Trophoblast cell (in vitro differentiated cells and primary cell): ENCODE measurements at regions not wholly inside any gene's neighbourhood (a gene's known extent, or its start where the extent isn't known, plus 50 kb on each side); places are given as distances from the start of the nearest gene placed in this dataset.

Experiments used
- DNase-seq, 2 donors: peaks; one replicate each; pipeline ENCODE4 v3.0.0-alpha.2; 2016
- H2AFZ ChIP-seq: 2 replicates; pipeline ENCODE4 v1.6.1; 2013; ENCODE audit warnings: low read length, moderate library complexity, mild to moderate bottlenecking; ENCODE audit not compliant: insufficient read depth, poor library complexity
- H2AK5ac ChIP-seq: 2 replicates; pipeline ENCODE4 v1.6.1; 2013; ENCODE audit warnings: mild to moderate bottlenecking, low read length
- H2BK120ac ChIP-seq: 2 replicates; pipeline ENCODE4 v1.6.1; 2013; ENCODE audit warnings: low read length, mild to moderate bottlenecking, moderate library complexity; ENCODE audit not compliant: insufficient read depth, poor library complexity
- H2BK12ac ChIP-seq: 2 replicates; pipeline ENCODE4 v1.6.1; 2013; ENCODE audit warnings: mild to moderate bottlenecking, low read length, moderate library complexity
- H2BK5ac ChIP-seq: 2 replicates; pipeline ENCODE4 v1.6.1; 2013; ENCODE audit warnings: low read length, low read depth, moderate library complexity, mild to moderate bottlenecking; ENCODE audit not compliant: poor library complexity
- H3K14ac ChIP-seq: 2 replicates; pipeline ENCODE4 v1.6.1; 2013; ENCODE audit warnings: mild to moderate bottlenecking, low read length
- H3K18ac ChIP-seq: 2 replicates; pipeline ENCODE4 v1.6.1; 2013; ENCODE audit warnings: mild to moderate bottlenecking, low read length
- H3K23ac ChIP-seq: 2 replicates; pipeline ENCODE4 v1.6.1; 2013; ENCODE audit warnings: low read length
- H3K27ac ChIP-seq: 2 replicates; pipeline ENCODE4 v1.5.1; 2013; ENCODE audit warnings: low read depth, mild to moderate bottlenecking, inconsistent platforms, low read length, moderate library complexity
- H3K27me3 ChIP-seq: 2 replicates; pipeline ENCODE4 v1.6.1; 2013; ENCODE audit warnings: inconsistent platforms, mild to moderate bottlenecking, low read length, moderate library complexity; ENCODE audit not compliant: insufficient read depth
- H3K36me3 ChIP-seq, 2 experiments: 1 replicate in 1 of 2; 2 replicates in 1 of 2; pipeline ENCODE4 v1.6.1; 2013; ENCODE audit warnings: low read length in 2 of 2, mild to moderate bottlenecking in 2 of 2, moderate library complexity in 1 of 2; ENCODE audit not compliant: insufficient read depth in 2 of 2, control insufficient read depth in 1 of 2
- H3K4ac ChIP-seq: 2 replicates; pipeline ENCODE4 v1.6.1; 2013; ENCODE audit warnings: low read depth, mild to moderate bottlenecking, low read length, moderate library complexity
- H3K4me1 ChIP-seq, 2 experiments: 1 replicate in 1 of 2; 2 replicates in 1 of 2; pipeline ENCODE4 v1.6.1; 2013; ENCODE audit warnings: low read length in 2 of 2, mild to moderate bottlenecking in 2 of 2, moderate library complexity in 1 of 2; ENCODE audit not compliant: insufficient read depth in 2 of 2, control insufficient read depth in 1 of 2
- H3K4me2 ChIP-seq: 2 replicates; pipeline ENCODE4 v1.6.1; 2013; ENCODE audit warnings: inconsistent platforms, mild to moderate bottlenecking, low read length, moderate library complexity
- H3K4me3 ChIP-seq: 2 replicates; pipeline ENCODE4 v1.5.1; 2013; ENCODE audit warnings: mild to moderate bottlenecking, low read depth, low read length, inconsistent platforms
- H3K79me1 ChIP-seq: one replicate; pipeline ENCODE4 v1.6.1; 2013; ENCODE audit warnings: low read length
- H3K79me2 ChIP-seq: 2 replicates; pipeline ENCODE4 v1.6.1; 2013; ENCODE audit warnings: low read length, mild to moderate bottlenecking; ENCODE audit not compliant: control insufficient read depth, insufficient read depth, poor library complexity
- H3K9ac ChIP-seq: 2 replicates; pipeline ENCODE4 v1.6.1; 2013; ENCODE audit warnings: mild to moderate bottlenecking, low read length
- H3K9me3 ChIP-seq: 2 replicates; pipeline ENCODE4 v1.6.1; 2013; ENCODE audit warnings: low read depth, mild to moderate bottlenecking, control low read depth, inconsistent platforms, low read length; ENCODE audit not compliant: insufficient read depth
- H4K12ac ChIP-seq: 2 replicates; pipeline ENCODE4 v1.6.1; 2013; ENCODE audit warnings: low read depth, mild to moderate bottlenecking, low read length, moderate library complexity
- H4K8ac ChIP-seq: 2 replicates; pipeline ENCODE4 v1.6.1; 2013; ENCODE audit warnings: low read depth, mild to moderate bottlenecking, low read length, moderate library complexity
- H4K91ac ChIP-seq: one replicate; pipeline ENCODE4 v1.6.1; 2013; ENCODE audit warnings: low read depth, mild to moderate bottlenecking, low read length, moderate library complexity
- WGBS: extraction: QIAGEN DNeasy Blood & Tissue Kit; methylation state at CpG from one replicate; pipeline ENCODE4 v1.1.7; 2013; ENCODE audit warnings: missing lambda C conversion rate; ENCODE audit not compliant: insufficient read length, insufficient coverage; ENCODE audit errors: extremely low coverage; 5-methylcytosine and 5-hydroxymethylcytosine counted together

DNA sequence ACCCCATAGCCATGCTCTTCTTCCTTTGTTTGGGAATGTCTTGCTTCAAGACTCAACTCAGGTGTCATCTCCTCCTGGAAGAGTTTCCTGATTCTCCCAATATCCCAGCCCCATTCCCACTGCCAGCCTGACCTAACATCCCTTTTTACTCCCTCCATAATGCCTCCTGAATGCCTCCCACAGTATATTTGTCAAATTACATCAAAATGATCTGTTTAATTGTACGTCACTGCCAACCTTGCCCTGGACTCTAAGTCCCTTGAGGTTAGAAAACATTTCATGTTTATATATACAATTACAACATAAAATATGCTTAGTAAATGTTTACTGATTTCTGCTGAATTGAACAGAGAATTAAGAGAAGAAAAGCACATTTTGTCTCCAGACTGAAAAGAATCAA lies 301.6 kb upstream of the PDE4D start:
- H4K12ac ChIP-seq: no peak overlapping the region
- H3K14ac ChIP-seq: no peak overlapping the region
- H2AK5ac ChIP-seq: no peak overlapping the region
- DNase-seq: no peak
- H3K4me2 ChIP-seq: no peak overlapping the region
- H2AFZ ChIP-seq: no peak overlapping the region
- no peaks in the 10 kb centered on the region for H3K4me1 ChIP-seq
- no peak overlapping the region for H3K4ac ChIP-seq
- H2BK5ac ChIP-seq: no peak overlapping the region
- no peak overlapping the region for H3K23ac ChIP-seq
- WGBS: no CpG with 5 or more reads among the region's 1 CpG
- H4K91ac ChIP-seq: no peak overlapping the region
- no peak overlapping the region for H2BK12ac ChIP-seq
- H4K8ac ChIP-seq: no peak overlapping the region
- no peaks in the 10 kb centered on the region for H3K79me2 ChIP-seq
- H3K27ac ChIP-seq: no peak overlapping the region
- no peak overlapping the region for H3K9ac ChIP-seq
- H3K79me1 ChIP-seq: no peaks in the 10 kb centered on the region
- H3K18ac ChIP-seq: no peak overlapping the region
- no peak overlapping the region for H2BK120ac ChIP-seq
- H3K36me3 ChIP-seq: no peaks in the 10 kb centered on the region
- no peaks in the 10 kb centered on the region for H3K27me3 ChIP-seq
- H3K4me3 ChIP-seq: no peak overlapping the region
- H3K9me3 ChIP-seq: no peaks in the 10 kb centered on the region

DNA sequence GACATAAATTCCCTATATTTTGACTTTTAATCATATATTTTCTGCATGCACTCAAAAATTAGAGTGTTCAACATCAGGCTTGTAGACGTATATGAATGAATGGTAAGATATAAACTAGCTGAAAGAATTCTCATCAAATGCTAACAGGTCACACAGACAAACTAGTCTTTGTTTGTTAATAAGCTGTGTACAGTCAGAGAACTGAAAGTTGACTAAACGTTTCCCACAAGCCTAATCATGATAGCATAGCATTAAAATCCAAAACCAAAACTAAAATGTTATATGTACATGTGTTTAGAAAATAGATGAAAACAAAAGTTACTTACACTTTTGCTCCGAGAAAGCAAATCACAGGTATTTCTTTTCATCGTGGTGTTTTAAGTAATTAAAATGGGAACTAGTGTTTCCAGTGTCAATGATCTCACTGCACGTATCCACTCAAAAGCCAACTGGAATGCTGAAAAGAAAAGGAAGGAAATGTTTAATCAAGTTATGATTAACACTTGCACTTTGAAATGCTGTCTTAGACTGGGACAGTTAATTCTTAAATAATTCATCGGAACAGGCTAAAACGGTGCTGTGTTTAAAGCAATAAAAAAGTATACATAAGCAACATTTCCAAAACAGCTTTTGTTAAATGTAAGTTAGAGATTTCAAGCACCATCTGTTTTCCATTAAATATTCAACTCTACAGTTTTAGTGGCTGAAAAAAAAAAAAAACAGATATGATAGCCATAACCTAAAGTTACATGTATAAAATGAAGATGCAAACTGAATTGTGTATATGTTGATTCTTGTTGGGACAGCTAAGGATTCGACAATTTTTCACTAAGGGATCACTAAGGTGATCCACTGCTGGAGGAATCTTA lies 291.9 kb upstream of the PDE4D start:
- Histone ChIP-seq H3K36me3 (no peaks in the 10 kb centered on the region), H3K27ac (no peak overlapping the region), H4K12ac (no peak overlapping the region), H3K23ac (no peak overlapping the region), H3K4me3 (no peak overlapping the region), H4K8ac (no peak overlapping the region), H2BK12ac (no peak overlapping the region), H3K4ac (no peak overlapping the region), H2BK120ac (no peak overlapping the region), H3K79me1 (no peaks in the 10 kb centered on the region), H3K9ac (no peak overlapping the region), H3K18ac (no peak overlapping the region), H3K4me2 (no peak overlapping the region), H2BK5ac (no peak overlapping the region), H2AFZ (no peak overlapping the region), H3K79me2 (no peaks in the 10 kb centered on the region), H2AK5ac (no peak overlapping the region), H3K27me3 (no peaks in the 10 kb centered on the region), H4K91ac (no peak overlapping the region), H3K4me1 (no peaks in the 10 kb centered on the region), H3K14ac (no peak overlapping the region), H3K9me3 (no peaks in the 10 kb centered on the region)
- DNase-seq: no peak
- WGBS: no CpG with 5 or more reads among the region's 8 CpGs

- H2AK5ac ChIP-seq: no peak overlapping the region
- H2BK120ac ChIP-seq: no peak overlapping the region
- H3K27ac ChIP-seq: no peak overlapping the region
- H3K4ac ChIP-seq: no peak overlapping the region
- no peak overlapping the region for H4K91ac ChIP-seq
- DNase-seq: no peak
- no peak overlapping the region for H3K18ac ChIP-seq
- no peak overlapping the region for H3K9ac ChIP-seq
- no peaks in the 10 kb centered on the region for H3K36me3 ChIP-seq
- H3K4me1 ChIP-seq: no peaks in the 10 kb centered on the region
- no peak overlapping the region for H2BK12ac ChIP-seq
- no peak overlapping the region for H3K4me3 ChIP-seq
- H2BK5ac ChIP-seq: no peak overlapping the region
- no peak overlapping the region for H3K23ac ChIP-seq
- no peaks in the 10 kb centered on the region for H3K27me3 ChIP-seq
- H2AFZ ChIP-seq: no peak overlapping the region
- no peaks in the 10 kb centered on the region for H3K9me3 ChIP-seq
- H4K8ac ChIP-seq: no peak overlapping the region
- H3K4me2 ChIP-seq: no peak overlapping the region
- no peaks in the 10 kb centered on the region for H3K79me1 ChIP-seq
- H3K14ac ChIP-seq: no peak overlapping the region
- WGBS: no CpG with 5 or more reads among the region's 2 CpGs
- no peak overlapping the region for H4K12ac ChIP-seq
- H3K79me2 ChIP-seq: no peaks in the 10 kb centered on the region
Measured at GRCh38 chr5:60184606-60185005, 291.1 kb upstream of the PDE4D start.

- no CpG with 5 or more reads among the region's 1 CpG for WGBS
- no peak overlapping the region for H3K4ac ChIP-seq
Measured at GRCh38 chr5:60183881-60184280, 290.4 kb upstream of the PDE4D start.

More at GRCh38 chr5:60183881-60184280, 290.4 kb upstream of the PDE4D start:
- H2AK5ac ChIP-seq: no peak overlapping the region
- no peak overlapping the region for H3K18ac ChIP-seq
- H4K91ac ChIP-seq: no peak overlapping the region
- H3K4me2 ChIP-seq: no peak overlapping the region
- no peak overlapping the region for H4K8ac ChIP-seq
- no peak overlapping the region for H2BK5ac ChIP-seq
- H3K9me3 ChIP-seq: no peaks in the 10 kb centered on the region
- no peaks in the 10 kb centered on the region for H3K4me1 ChIP-seq
- no peak overlapping the region for H2BK12ac ChIP-seq
- H3K27ac ChIP-seq: no peak overlapping the region
- H3K36me3 ChIP-seq: no peaks in the 10 kb centered on the region
- no peak overlapping the region for H2BK120ac ChIP-seq
- no peak overlapping the region for H3K9ac ChIP-seq
- H3K27me3 ChIP-seq: no peaks in the 10 kb centered on the region
- H3K4me3 ChIP-seq: no peak overlapping the region
- H3K14ac ChIP-seq: no peak overlapping the region
- DNase-seq: no peak
- H3K79me2 ChIP-seq: no peaks in the 10 kb centered on the region
- H3K23ac ChIP-seq: no peak overlapping the region
- no peaks in the 10 kb centered on the region for H3K79me1 ChIP-seq
- no peak overlapping the region for H4K12ac ChIP-seq
- H2AFZ ChIP-seq: no peak overlapping the region
